RWPE1 (cell line): ENCODE measurements at regions not wholly inside any gene's neighbourhood (a gene's known extent, or its start where the extent isn't known, plus 50 kb on each side); places are given as distances from the start of the nearest gene placed in this dataset.

ENCODE experiments used
- CTCF ChIA-PET: fragments of 350-600 bp; sonication (Branson Sonifier 250); formaldehyde crosslinking; extraction: SDS; loops from one replicate; lab custom pipeline; 2021; lab: Yijun Ruan, JAX
- POLR2A ChIA-PET: fragments of 400-600 bp; formaldehyde crosslinking; extraction: SDS; loops from one replicate; lab custom pipeline; 2020; ENCODE audit warnings: antibody characterized with exemption; ENCODE audit not compliant: low non-redundant PET; lab: Yijun Ruan, JAX
- DNase-seq: peaks from one replicate; pipeline ENCODE4 v3.0.0; 2012; ENCODE audit warnings: low spot score
- H3K27ac ChIP-seq: fragments of 450-650 bp; 2 replicates; pipeline ENCODE4 v1.5.1; 2017
- TF ChIP-seq, protein P1 (sequence below): fragments of 450-650 bp; conservative IDR thresholded peaks from 2 replicates; pipeline ENCODE4 v1.5.1; 2017; ENCODE audit warnings: low read depth, mild to moderate bottlenecking

DNA sequence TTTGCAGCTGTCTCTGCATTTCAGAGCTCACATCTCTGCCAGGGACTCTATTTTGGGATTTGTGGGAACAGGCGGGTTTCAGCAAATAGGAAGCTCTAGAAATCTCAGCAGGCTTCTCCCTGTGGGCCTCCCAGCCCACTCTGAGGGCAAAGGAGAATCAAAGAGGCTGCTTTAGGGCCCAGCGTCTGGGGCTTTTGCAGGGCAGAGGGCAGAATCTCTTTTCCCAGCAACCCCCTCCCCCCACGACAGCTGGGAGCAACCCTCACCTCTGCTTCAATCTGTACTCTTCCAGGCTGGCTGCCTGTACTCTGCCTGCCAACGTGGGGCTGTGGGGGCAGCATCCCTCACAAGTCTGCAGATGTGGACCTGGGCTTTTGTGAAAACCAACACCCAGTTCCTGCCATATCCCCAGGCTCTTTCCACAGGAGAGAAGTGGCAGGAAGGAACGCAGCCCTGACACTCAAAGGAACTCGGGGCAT, 529.6 kb upstream of the TBX3 start:
- TF ChIP-seq, protein P1, sequence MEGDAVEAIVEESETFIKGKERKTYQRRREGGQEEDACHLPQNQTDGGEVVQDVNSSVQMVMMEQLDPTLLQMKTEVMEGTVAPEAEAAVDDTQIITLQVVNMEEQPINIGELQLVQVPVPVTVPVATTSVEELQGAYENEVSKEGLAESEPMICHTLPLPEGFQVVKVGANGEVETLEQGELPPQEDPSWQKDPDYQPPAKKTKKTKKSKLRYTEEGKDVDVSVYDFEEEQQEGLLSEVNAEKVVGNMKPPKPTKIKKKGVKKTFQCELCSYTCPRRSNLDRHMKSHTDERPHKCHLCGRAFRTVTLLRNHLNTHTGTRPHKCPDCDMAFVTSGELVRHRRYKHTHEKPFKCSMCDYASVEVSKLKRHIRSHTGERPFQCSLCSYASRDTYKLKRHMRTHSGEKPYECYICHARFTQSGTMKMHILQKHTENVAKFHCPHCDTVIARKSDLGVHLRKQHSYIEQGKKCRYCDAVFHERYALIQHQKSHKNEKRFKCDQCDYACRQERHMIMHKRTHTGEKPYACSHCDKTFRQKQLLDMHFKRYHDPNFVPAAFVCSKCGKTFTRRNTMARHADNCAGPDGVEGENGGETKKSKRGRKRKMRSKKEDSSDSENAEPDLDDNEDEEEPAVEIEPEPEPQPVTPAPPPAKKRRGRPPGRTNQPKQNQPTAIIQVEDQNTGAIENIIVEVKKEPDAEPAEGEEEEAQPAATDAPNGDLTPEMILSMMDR = no peak
- POLR2A ChIA-PET = no interaction called here
- H3K27ac ChIP-seq = no peak overlapping the region
- DNase-seq = no peak
- CTCF ChIA-PET = no interaction called here

DNA sequence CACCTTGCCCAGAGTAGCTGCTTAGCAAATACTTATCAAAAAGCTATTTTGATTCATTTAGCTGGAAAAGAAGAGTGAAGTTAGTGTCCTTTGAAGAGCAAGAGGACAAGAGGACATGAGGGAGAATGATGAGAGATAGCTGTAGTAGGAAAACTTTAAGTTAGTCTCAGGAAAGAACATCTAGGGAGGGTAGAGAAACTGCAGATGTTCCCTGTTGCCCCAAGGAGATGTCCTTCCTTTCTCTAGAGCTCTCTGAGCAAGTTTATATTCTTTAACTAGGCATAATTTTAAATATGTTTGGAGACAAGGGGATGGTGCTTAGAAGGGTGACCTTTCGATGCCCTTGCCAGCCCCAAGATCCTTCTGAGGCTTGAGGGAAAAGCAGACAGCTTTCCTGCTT, 529.1 kb upstream of the TBX3 start:
- CTCF ChIA-PET = no interaction called here
- POLR2A ChIA-PET = no interaction called here
- TF ChIP-seq, protein P1 = no peak
- H3K27ac ChIP-seq = no peak overlapping the region
- DNase-seq = no peak

DNA sequence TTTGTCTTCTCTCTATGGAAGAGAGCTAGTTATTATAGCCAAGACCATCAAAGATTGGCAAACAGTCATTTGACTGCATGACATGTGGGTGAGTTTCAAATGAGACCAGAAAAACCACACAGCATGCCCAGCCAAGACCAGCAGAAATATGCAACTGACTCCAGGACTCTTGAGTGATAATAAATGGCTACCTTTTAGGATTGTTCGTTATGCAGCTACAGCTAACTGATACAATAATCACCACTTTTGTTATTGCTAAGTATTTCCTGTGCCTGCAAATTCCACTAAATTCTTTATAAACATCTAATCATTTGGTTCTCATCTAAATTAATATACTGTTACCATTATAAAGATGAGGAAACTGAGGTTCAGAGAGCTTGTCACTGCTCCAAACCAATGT, 528.4 kb upstream of the TBX3 start:
- TF ChIP-seq, protein P1 = no peak
- ChIA-PET POLR2A (no interaction called here), CTCF (no interaction called here)
- DNase-seq = no peak
- no peak overlapping the region for H3K27ac ChIP-seq

DNA sequence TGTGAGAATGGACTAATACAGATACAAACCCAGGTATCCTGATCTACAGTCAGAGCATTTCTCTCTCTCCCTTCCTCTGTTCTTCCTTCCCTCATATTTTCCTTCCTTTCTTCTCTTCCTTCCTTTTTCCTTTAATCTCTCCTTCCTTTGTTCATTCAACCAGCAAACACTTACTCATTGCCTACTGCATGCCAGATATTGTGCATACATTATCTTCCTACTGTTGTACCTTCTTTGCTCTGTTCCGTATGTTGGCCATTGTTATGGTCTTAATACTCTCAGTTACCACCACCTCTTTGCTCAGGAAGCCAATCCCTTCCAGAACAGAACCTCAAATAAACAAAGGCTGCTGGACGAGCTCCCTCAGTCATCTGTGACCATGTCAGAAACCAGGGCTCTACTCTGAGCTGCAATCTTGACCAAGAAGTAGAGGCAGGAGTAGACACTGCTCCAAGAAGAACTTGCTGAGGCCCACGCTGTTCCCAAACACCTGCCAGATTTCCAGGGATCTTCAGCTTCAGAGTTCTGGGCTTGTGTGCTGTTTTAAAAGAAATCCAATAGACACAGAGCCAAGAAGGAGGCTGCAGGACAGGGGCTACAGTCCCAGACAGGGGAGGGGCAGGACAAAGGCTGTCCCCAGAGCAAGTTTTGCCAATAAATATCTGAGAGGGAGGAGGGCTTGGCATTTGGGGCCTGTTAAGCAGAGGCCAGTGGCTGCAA, 526.7 kb upstream of the TBX3 start:
- TF ChIP-seq, protein P1 = no peak
- CTCF ChIA-PET = no interaction called here
- POLR2A ChIA-PET = no interaction called here
- no peak overlapping the region for H3K27ac ChIP-seq
- no peak for DNase-seq

DNA sequence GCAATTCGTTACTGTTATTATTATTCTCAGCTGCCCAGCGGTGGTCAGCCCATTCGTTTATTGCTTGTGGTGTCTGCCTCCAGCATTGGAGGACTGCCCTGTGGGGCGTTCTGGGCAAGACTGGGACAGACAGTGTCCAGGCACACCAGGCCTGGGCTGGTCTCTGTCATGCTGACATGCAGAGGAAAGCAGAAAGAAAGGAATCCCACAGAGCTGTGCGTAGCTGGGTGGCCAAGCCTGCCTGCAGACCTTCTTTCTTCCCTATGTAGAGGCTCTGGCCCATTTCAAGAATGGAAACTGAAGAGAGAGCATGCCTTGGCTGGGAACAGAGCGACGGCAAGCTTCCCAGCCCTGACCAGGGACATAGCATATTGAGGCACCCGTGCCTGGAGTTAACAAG, 525.3 kb upstream of the TBX3 start:
- no peak overlapping the region for H3K27ac ChIP-seq
- TF ChIP-seq, protein P1 = no peak
- POLR2A ChIA-PET = no interaction called here
- CTCF ChIA-PET = no interaction called here
- DNase-seq = no peak

DNA sequence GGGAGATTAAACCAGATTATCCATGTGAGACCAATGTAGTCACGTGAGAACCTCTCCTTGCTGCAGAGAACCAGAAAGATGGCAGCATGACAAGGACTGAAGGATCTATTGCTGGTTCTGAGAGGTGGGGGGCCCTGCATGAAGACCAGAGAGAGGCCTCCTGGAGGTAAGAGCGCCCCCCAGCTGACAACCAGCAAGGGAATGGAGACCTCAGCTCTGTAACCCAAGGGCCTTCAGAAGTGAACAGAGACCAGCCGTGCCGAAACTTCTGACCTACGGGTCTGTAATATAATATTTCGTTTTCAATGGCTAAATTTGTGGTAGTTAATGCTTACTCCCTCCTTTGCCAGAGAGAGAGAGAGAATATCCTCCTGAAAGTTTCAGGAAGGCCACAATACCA, 524.1 kb upstream of the TBX3 start:
- CTCF ChIA-PET = no interaction called here
- DNase-seq = no peak
- POLR2A ChIA-PET = no interaction called here
- no peak overlapping the region for H3K27ac ChIP-seq
- TF ChIP-seq, protein P1 = no peak
